ENCODE measurements at regions not wholly inside any gene's neighbourhood (a gene's known extent, or its start where the extent isn't known, plus 50 kb on each side); places are given as distances from the start of the nearest gene placed in this dataset.

DNA sequence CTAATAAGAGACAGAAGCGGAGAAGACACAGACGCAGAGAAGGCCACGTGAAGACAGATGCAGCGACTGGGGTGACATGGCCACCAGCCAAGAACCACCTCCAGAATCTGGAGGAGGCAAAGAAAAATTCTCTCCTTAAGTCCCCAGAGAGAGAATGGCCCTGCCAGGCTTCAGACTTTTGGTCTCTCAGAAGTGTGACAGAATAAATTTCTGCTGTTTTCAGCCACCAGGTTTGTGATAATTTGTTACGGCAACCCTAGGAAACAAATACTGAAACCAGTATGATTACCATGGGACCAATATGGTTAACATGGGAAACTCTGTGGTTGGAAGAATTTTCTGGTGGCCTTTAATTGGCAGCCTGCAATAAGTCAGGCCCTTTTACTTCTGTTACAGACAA, 63.9 kb upstream of the DOCK9 start:
- no peak for TF ChIP-seq POLR2A (IDR thresholded peaks at IDR 0.05)
- TF ChIP-seq, protein P1, sequence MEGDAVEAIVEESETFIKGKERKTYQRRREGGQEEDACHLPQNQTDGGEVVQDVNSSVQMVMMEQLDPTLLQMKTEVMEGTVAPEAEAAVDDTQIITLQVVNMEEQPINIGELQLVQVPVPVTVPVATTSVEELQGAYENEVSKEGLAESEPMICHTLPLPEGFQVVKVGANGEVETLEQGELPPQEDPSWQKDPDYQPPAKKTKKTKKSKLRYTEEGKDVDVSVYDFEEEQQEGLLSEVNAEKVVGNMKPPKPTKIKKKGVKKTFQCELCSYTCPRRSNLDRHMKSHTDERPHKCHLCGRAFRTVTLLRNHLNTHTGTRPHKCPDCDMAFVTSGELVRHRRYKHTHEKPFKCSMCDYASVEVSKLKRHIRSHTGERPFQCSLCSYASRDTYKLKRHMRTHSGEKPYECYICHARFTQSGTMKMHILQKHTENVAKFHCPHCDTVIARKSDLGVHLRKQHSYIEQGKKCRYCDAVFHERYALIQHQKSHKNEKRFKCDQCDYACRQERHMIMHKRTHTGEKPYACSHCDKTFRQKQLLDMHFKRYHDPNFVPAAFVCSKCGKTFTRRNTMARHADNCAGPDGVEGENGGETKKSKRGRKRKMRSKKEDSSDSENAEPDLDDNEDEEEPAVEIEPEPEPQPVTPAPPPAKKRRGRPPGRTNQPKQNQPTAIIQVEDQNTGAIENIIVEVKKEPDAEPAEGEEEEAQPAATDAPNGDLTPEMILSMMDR (IDR thresholded peaks at IDR 0.05 in 4 of 5, conservative IDR thresholded peaks at IDR 0.05 in 1 of 5) = no peak

All from gastrocnemius medialis (tissue), 4 donors.